ENCODE measurements at regions not wholly inside any gene's neighbourhood (a gene's known extent, or its start where the extent isn't known, plus 50 kb on each side); places are given as distances from the start of the nearest gene placed in this dataset.

GRCh38 chr10:10630281-10630680, 387.4 kb upstream of the CELF2 start:
- Histone ChIP-seq H3K36me3 (no peaks in the 10 kb centered on the region), H3K9me3 (no peaks in the 10 kb centered on the region), H3K4me3 (no peak overlapping the region), H3K27me3 (no peaks in the 10 kb centered on the region), H3K27ac (no peak overlapping the region), H3K4me1 (no peaks in the 10 kb centered on the region)
- intact Hi-C loops (cut with DNase I): no loop called here
- no peak for ATAC-seq
- no peak for DNase-seq
- no peak for TF ChIP-seq CTCF (IDR thresholded peaks at IDR 0.05)

- Histone ChIP-seq H3K4me3 (no peak overlapping the region), H3K27ac (no peak overlapping the region), H3K27me3 (no peaks in the 10 kb centered on the region), H3K9me3 (no peaks in the 10 kb centered on the region), H3K36me3 (no peaks in the 10 kb centered on the region), H3K4me1 (no peaks in the 10 kb centered on the region)
- no peak for TF ChIP-seq CTCF (IDR thresholded peaks at IDR 0.05)
- DNase-seq (no peak), ATAC-seq (no peak)
- intact Hi-C loops (cut with DNase I): no loop called here
These were observed 386.9 kb upstream of the CELF2 start for GRCh38 chr10:10630782-10631181.

GRCh38 chr10:10642189-10642588, 375.5 kb upstream of the CELF2 start:
- no peaks in the 10 kb centered on the region for H3K36me3 ChIP-seq
- DNase-seq (no peak), ATAC-seq (no peak)
- H3K4me3 ChIP-seq: no peak overlapping the region
- no peaks in the 10 kb centered on the region for H3K27me3 ChIP-seq
- peaks cover 12% of the 10 kb centered on the region for H3K4me1 ChIP-seq
- intact Hi-C loops (cut with DNase I): no loop called here
- no peak for TF ChIP-seq CTCF (IDR thresholded peaks at IDR 0.05)
- H3K9me3 ChIP-seq: no peaks in the 10 kb centered on the region
- H3K27ac ChIP-seq: peak overlapping the region; percentile 52

GRCh38 chr10:10642751-10643150, 374.9 kb upstream of the CELF2 start:
- no peaks in the 10 kb centered on the region for H3K9me3 ChIP-seq
- H3K27me3 ChIP-seq: no peaks in the 10 kb centered on the region
- no peaks in the 10 kb centered on the region for H3K36me3 ChIP-seq
- no peak overlapping the region for H3K4me3 ChIP-seq
- intact Hi-C loops (cut with DNase I): no loop called here
- H3K27ac ChIP-seq: no peak overlapping the region
- DNase-seq (peak; percentile 78), ATAC-seq (peak; percentile 97)
- TF ChIP-seq CTCF (IDR thresholded peaks at IDR 0.05): no peak
- H3K4me1 ChIP-seq: peaks cover 12% of the 10 kb centered on the region

- ATAC-seq (no peak), DNase-seq (no peak)
- TF ChIP-seq CTCF (IDR thresholded peaks at IDR 0.05): no peak
- intact Hi-C loops (cut with DNase I): no loop called here
- Histone ChIP-seq H3K9me3 (no peaks in the 10 kb centered on the region), H3K36me3 (no peaks in the 10 kb centered on the region), H3K4me3 (no peak overlapping the region), H3K4me1 (peaks cover 12% of the 10 kb centered on the region), H3K27me3 (no peaks in the 10 kb centered on the region), H3K27ac (peak overlapping the region; percentile 26)
These were observed 373.5 kb upstream of the CELF2 start for GRCh38 chr10:10644008-10644646.
